SH-SY5Y (cell line): ENCODE measurements at regions not wholly inside any gene's neighbourhood (a gene's known extent, or its start where the extent isn't known, plus 50 kb on each side); places are given as distances from the start of the nearest gene placed in this dataset.

Source experiments
- GATA2 ChIP-seq: IDR thresholded peaks from 2 replicates; pipeline ENCODE4 v1.6.1; 2011; ENCODE audit warnings: mild to moderate bottlenecking, low read depth, low read length
- GATA3 ChIP-seq: IDR thresholded peaks from 2 replicates; pipeline ENCODE4 v1.6.1; 2011; ENCODE audit warnings: low read depth, mild to moderate bottlenecking, low read length, moderate library complexity

DNA sequence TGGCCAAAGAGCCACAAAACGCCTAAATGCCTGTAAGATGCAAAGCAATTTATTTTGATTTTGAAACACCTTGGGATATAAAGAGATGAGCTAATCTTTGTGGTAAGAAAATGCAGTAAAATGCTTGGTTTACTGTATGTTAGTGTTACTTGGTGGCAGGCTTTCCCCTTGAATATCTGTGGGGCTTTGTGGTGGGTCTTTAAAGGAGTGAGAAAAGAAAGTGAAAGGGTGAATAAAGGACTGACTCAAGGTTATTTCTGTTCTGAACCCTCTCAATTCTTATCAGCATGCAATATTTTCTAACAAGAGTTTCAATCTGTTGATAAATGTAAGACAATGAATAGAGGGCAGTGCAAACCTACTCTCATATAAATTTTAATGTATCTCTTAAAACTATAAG lies 1555.9 kb upstream of the RAG2 start:
- TF ChIP-seq GATA3, result no peak
- TF ChIP-seq GATA2, result no peak

DNA sequence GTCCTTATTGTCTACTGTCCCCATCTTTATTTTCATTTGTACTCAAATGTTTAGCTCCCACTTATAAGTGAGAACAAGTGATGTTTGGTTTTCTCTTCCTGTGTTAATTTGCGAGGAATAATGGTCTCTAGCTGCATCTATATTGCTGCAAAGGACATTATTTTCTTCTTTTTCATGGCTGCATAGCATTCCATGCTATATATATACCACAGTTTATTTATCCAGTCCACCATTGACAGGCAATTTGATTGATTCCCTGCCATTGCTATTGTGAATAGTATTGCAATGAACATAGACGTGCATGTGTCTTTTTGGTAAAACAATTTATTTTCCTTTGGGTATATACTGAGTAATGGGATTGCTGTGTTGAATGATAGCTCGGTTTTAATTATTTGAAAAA lies 1545.8 kb upstream of the RAG2 start:
- TF ChIP-seq GATA2 (no peak), GATA3 (no peak)

DNA sequence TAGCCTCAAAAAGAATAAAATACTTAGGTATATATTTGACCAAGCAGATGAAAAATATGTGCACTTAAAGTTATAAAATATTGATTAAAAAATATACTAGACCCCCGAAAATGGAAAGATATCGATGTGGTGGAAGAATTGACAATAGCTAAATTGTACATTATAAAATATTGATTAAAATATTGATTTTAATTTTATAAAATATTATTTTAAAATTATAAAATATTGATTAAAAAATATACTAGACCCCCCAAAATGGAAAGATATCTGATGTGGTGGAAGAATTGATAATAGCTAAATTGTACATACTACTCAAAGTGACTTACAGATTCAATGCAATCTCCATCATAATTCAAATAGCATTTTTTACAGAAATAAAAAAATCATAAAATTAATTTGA lies 1540.9 kb upstream of the RAG2 start:
- TF ChIP-seq GATA2, result no peak
- TF ChIP-seq GATA3, result no peak

DNA sequence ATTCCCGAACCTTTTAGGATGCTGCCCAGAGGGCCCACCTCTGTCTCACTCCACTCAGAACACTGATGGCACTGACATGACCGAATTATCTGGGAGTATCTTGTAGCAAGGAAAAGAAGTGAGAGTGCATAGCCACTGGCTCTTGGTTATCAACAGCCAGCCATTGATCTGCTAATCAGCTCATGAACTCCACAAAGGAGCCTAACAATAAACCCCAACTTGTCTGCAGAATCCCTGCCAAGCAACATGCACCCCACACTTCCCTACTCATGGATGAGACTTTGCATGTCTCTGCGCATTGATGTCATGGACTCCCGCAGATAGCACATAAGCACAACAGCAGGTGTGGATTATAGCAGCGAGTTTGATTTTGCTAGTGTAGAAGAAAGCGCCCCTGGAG lies 1538.9 kb upstream of the RAG2 start:
- TF ChIP-seq GATA2, result no peak
- no peak for TF ChIP-seq GATA3

DNA sequence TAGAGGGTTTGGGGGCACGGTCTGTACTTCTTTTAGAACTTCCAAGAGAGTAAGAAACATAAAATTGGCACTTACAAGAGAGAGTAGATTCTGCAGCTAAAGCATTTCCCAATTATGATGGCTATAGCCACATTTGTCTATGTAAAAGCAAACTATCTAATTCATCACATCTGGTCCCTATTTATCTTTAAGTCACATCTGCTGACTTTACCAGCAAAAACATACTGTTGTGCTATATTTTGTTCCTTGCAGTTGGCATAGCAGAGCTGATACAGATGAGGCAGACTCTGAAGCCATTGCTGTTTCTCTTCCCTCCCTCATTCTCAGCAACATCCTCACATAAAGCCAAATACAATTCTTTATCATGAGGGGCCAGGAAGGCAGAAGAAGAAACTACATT lies 1533.5 kb upstream of the RAG2 start:
- peak; percentile 47; the same call in 1 of the 2 replicates for TF ChIP-seq GATA2
- peak; percentile 52; the same call in 1 of the 2 replicates for TF ChIP-seq GATA3

DNA sequence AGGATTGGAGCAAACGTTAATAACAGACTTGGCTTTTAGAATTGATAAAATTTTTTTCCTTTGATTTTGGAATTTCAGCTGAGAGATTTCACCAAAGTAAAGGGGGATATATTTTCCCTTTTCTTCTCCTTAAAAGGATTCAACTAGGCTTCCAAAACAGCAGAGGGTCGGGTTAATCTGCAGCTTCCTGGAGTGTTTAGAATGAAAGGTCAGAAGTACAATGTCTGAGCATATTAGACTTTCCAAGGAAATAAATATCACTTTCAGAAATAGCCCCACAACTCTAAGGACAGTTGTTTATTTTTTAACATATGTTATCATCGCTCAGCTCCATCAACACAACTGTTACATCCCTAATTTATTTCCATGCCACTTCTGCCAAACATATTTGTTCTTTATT lies 1532.9 kb upstream of the RAG2 start:
- no peak for TF ChIP-seq GATA2
- TF ChIP-seq GATA3, result no peak

DNA sequence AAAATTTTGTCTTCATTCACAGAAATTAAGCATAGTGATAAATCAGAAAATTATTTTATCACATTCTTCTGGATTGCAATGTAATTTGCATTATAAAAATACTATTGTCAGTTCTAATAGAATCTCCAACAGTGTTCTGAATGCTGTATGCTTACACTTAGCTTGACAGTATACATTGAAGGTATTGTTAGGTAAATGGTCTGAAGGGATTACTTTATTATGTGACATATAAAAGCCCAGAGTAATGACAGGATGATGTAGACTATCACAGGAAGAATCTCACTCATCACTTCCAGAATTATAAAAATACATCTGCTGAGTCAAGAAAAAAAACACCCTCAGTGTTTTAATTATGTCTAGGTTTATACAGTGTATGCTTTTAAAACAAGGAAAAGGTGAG lies 1532.5 kb upstream of the RAG2 start:
- no peak for TF ChIP-seq GATA2
- TF ChIP-seq GATA3, result no peak

DNA sequence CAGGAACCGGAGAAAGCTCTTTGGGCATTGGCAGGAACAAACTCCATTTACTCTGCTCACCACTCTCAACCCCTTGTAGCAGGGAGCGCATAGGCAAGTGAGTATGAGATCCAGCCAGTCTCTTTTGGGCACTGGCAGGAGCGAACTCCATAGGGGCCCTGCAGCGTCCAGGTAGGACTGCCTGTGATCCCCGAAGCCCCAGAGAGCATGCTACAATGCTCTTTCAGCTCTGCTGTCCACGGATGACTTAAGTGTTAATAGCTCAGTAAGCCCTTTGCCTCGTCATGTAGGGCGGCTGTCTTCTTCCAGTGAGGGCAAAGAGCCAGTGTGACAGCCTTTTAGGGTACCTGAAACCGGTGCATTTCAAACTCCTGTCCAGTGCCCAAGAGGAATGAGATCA lies 1525.6 kb upstream of the RAG2 start:
- TF ChIP-seq GATA3 (no peak), GATA2 (no peak)

DNA sequence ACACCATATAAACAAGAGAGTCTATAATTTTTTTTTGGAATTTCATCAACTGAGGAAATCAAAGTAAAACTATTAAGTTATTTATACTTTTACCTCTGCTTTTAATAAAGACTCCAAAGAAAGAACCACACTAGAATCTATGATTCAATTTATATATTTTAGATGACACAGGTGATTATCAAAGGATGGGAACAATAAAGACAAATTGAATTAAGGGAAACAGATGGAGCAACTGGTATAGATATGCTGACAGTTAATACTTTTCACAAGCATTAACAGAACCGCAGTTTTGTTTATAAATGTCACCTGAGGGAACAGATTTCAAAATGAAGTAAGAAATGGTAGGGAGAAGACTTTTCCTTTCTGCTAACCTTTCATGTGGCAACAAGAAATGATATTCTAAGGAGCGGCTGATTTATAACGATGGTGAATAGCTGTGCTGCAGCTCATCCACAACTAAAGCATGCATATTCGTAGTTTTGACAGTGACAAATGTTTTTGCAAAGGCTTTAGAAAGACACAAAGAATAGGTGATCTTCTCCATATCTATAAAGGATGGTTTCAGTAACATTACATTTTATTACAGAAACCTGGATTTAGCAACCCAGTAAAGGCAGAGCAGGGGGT lies 1502.9 kb upstream of the RAG2 start:
- no peak for TF ChIP-seq GATA2
- TF ChIP-seq GATA3, result peak; percentile 36; the same call in 1 of the 2 replicates

DNA sequence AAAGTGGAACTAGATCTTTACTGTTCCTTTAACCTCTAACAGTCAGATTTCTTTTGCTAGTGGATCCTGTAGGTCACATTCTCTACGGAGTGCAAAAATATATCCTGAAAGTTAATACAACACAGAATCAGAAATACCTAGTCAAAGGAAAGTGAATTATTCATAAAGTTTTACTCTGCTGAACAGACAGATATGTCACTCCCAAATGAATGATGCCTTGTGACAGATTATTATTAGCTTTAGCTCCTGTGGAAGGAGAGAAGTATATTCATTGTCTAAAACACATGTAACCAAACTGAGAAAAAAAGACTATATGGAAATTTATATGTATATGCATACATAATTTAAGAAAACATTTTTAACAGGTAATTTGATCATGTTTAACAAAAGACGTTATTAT lies 1497.2 kb upstream of the RAG2 start:
- no peak for TF ChIP-seq GATA2

DNA sequence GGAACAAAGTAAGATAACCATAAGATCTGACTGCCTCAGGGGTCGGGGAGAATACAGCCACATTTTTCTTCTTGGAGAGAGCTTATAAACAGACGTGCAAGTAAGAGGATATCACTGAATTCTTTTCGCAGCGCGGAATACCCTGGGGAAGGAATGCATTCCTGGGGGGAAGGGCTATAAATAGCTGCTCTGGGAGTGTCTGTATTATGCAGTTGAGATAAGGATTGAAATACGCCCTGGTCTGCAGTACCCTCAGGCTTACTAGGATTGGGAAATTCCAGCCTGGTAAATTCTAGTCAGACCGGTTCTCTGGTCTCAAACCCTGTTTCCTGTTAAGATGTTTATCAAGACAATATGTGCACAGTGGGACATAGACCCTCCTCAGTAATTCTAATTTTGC lies 1491.7 kb upstream of the RAG2 start:
- TF ChIP-seq GATA3, result no peak
- no peak for TF ChIP-seq GATA2

DNA sequence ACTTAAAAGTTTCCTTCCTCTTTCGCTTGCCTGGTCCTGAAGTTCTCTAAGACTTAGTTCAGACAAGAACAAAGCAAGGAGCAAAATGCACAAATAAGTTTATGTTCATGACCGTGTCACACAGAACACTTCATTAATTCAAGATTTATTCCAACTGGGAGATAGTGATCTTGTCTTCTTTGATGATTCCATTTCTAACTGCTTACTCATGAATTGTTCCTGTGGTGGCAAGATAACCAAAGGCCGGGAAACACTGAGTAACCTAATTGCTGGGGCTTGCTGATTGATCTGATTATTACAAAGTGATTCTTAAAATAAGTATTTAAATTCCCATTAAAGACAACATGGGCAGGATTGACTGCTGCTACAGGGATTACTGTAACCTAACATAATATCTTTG lies 1462.9 kb upstream of the RAG2 start:
- TF ChIP-seq GATA2 (no peak), GATA3 (no peak)

DNA sequence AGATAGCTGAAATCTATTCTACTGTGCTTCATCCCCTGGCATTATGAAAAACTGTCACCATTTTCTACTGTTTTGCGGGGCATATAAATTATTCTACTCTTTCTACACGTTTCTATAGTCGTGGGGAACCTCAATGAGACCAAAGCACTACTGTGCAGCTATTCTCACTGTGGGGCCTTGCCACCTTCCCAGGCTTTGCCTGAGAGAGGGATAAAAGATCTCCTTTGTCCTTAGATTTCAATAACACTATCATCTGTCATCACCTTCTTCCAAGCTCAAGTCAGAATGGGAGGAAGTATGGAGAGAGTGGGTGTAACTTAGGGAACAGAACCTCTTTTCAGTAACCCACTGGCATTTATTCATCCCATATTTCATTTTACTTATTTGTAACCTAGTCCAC lies 1462.1 kb upstream of the RAG2 start:
- TF ChIP-seq GATA3 (no peak), GATA2 (no peak)

DNA sequence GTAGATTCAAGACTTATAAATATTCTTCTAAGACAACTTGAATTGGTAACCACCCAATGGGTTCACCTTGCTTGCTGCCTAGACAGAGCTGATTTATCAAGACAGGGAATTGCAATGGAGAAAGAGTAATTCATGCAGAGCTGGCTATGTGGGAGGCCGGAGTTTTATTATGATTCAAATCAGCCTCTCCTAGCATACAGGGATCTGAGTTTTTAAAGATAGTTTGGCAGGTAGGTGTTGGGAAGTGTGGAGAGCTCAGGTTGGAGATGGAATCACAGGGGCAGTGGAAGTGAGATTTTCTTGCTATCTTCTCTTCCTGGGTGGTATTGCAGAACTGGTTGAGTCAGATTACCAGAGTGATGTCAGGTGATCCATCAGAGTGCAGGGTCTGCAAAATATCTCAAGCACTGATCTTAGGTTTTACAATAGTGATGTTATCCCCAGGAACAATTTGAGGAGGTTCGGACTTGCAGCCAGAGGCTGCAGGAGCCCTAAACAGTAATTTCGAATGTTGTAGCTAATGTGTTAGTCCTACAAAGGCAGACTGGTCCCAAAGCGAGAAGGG lies 1448.6 kb upstream of the RAG2 start:
- TF ChIP-seq GATA3, result no peak
- TF ChIP-seq GATA2, result no peak

DNA sequence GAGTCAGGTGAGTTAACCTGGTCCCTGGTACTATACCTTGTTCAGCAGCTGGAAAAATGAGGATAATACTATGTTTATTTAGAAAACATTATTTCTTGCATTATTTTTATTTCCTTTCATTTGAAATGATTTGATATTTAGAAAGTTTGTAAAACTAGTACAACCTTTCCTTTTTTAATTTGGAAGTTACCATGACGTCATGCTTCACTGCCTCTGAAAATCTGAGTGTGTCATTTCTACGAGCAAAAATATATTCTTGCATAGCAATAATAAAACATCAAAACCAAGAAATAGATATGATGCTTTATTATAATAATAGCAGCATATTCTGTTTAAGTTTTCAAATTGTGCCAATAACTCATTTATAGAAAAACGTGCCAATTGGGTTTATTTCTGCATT lies 1445.0 kb upstream of the RAG2 start:
- TF ChIP-seq GATA3 (no peak), GATA2 (no peak)

DNA sequence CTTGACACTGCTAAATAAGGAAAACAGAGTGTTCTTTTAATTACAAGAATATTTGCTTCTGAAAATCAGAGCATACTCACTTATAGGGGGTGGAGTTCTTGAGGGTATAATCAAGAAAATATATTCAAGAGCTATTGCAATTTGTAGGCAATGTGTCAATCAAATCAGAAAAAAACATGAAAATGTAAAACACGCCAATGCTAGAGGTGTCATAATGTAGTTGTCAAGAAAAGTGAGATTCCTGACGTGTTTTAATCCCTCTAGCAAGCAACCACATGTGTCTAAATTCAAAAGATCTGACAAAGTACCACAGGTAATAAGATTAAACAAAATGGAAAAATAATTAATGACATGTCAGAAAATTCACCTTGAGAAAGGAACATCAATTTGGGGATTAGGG lies 1440.7 kb upstream of the RAG2 start:
- TF ChIP-seq GATA3 (no peak), GATA2 (no peak)

DNA sequence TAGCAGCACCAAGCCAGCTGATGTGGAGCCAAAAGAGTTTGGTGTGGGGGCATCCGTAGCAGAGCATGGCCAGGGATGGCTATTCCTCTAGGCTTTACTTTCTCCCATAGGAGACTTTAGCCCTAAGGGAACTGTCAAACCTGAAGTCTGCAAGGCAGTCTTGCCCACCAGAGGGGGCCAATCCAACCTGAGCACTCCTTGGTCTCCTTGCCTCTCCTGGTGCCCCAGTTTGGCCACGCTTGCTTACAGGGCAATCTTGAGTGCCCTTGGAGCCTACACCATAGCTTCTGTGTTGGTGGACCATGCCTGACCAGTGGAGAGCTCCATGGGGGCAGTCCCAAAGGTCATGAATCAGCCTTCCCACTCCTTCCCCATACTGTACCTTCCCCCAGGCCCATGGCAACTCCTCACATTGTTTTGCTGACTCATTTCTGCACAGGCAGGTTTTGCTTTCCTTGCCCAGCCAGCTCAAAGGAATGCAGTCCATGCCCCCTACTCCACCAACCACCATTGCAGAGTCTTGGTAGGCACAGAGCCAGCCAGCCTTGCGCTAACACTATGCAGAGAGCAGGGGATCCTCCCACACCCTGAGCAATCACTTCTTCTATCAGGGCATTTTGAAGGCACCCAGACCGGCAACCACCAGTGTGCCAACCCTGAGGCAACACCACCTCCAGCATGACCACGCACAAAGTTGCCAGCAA lies 1421.2 kb upstream of the RAG2 start:
- TF ChIP-seq GATA3, result no peak

DNA sequence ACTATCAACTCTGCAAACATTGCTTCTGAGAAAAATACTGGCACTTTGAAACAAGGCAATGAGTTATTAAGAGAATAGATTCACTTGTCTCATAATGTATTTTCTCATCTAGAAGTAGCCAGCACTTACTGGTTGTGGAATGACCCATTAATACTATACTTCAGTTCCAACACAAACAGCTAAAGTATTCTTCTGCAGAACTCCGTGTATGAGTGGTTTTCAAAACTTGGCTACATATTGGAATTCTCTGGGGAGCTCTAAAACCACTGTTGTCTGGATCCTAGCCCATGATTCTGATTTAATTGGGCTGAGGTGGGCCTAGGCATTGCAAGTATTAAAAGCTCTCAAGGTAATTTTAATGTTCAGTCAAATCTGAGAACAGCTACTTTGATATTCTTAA lies 1416.4 kb upstream of the RAG2 start:
- TF ChIP-seq GATA2, result no peak
- no peak for TF ChIP-seq GATA3
